H9 (cell line): ENCODE measurements at regions not wholly inside any gene's neighbourhood (a gene's known extent, or its start where the extent isn't known, plus 50 kb on each side); places are given as distances from the start of the nearest gene placed in this dataset.

Experiments
- DNase-seq: peaks from one replicate; pipeline ENCODE4 v3.0.0-alpha.2; 2017
- H2AFZ ChIP-seq: one replicate; pipeline ENCODE4 v1.6.1; 2013; ENCODE audit warnings: mild to moderate bottlenecking, low read length, control low read depth, moderate library complexity
- H2AK5ac ChIP-seq: 2 replicates; pipeline ENCODE4 v1.6.1; 2013; ENCODE audit warnings: low read length, control low read depth, mixed read lengths; ENCODE audit not compliant: insufficient read length
- H2BK120ac ChIP-seq: one replicate; pipeline ENCODE4 v1.6.1; 2013; ENCODE audit warnings: low read depth, mild to moderate bottlenecking, low read length, control low read depth, inconsistent platforms; ENCODE audit not compliant: poor library complexity, severe bottlenecking
- H2BK12ac ChIP-seq: 2 replicates; pipeline ENCODE4 v1.6.1; 2013; ENCODE audit warnings: low read length, control low read depth, mixed read lengths, low read depth; ENCODE audit not compliant: insufficient read length
- H2BK15ac ChIP-seq: 2 replicates; pipeline ENCODE4 v1.6.1; 2013; ENCODE audit warnings: low read depth, low read length, control low read depth
- H2BK20ac ChIP-seq: one replicate; pipeline ENCODE4 v1.6.1; 2013; ENCODE audit warnings: low read depth, mild to moderate bottlenecking, low read length, control low read depth, inconsistent platforms; ENCODE audit not compliant: poor library complexity, severe bottlenecking
- H2BK5ac ChIP-seq: 2 replicates; pipeline ENCODE4 v1.6.1; 2013; ENCODE audit warnings: low read length, control low read depth, mixed read lengths; ENCODE audit not compliant: insufficient read length
- H3K14ac ChIP-seq: 2 replicates; pipeline ENCODE4 v1.6.1; 2013; ENCODE audit warnings: low read length, control low read depth; ENCODE audit not compliant: insufficient read depth
- H3K18ac ChIP-seq: 2 replicates; pipeline ENCODE4 v1.6.1; 2013; ENCODE audit warnings: low read depth, mild to moderate bottlenecking, mixed read lengths, low read length, control low read depth; ENCODE audit not compliant: insufficient read length
- H3K23ac ChIP-seq: 2 replicates; pipeline ENCODE4 v1.6.1; 2013; ENCODE audit warnings: low read length, control low read depth, mixed read lengths, low read depth; ENCODE audit not compliant: insufficient read length
- H3K23me2 ChIP-seq: 2 replicates; pipeline ENCODE4 v1.6.1; 2013; ENCODE audit warnings: low read depth, mild to moderate bottlenecking, mixed read lengths, low read length, control low read depth; ENCODE audit not compliant: insufficient read length, poor library complexity, severe bottlenecking
- H3K27ac ChIP-seq: 2 replicates; pipeline ENCODE4 v1.5.1; 2013; ENCODE audit warnings: low read length, control low read depth, mixed read lengths, low read depth; ENCODE audit not compliant: insufficient read length
- H3K27me3 ChIP-seq: 2 replicates; pipeline ENCODE4 v1.6.1; 2013; ENCODE audit warnings: low read length, control low read depth, inconsistent platforms; ENCODE audit not compliant: insufficient read depth
- H3K4ac ChIP-seq: 2 replicates; pipeline ENCODE4 v1.6.1; 2013; ENCODE audit warnings: low read depth, mild to moderate bottlenecking, control low read depth, inconsistent platforms, low read length, moderate library complexity
- H3K4me1 ChIP-seq: 2 replicates; pipeline ENCODE4 v1.6.1; 2013; ENCODE audit warnings: low read length, control low read depth, inconsistent platforms; ENCODE audit not compliant: insufficient read depth
- H3K4me2 ChIP-seq: 2 replicates; pipeline ENCODE4 v1.6.1; 2013; ENCODE audit warnings: low read length, control low read depth, mixed read lengths; ENCODE audit not compliant: insufficient read length, insufficient read depth
- H3K56ac ChIP-seq: 2 replicates; pipeline ENCODE4 v1.6.1; 2013; ENCODE audit warnings: low read depth, mild to moderate bottlenecking, mixed read lengths, low read length, control low read depth; ENCODE audit not compliant: insufficient read length
- H3K79me1 ChIP-seq: 2 replicates; pipeline ENCODE4 v1.6.1; 2013; ENCODE audit warnings: low read depth, mild to moderate bottlenecking, moderate library complexity, low read length, control low read depth, inconsistent platforms; ENCODE audit not compliant: insufficient read depth, poor library complexity, severe bottlenecking
- H3K79me2 ChIP-seq: 2 replicates; pipeline ENCODE4 v1.6.1; 2013; ENCODE audit warnings: low read length, control low read depth, inconsistent platforms; ENCODE audit not compliant: insufficient read depth
- H3K9ac ChIP-seq: 2 replicates; pipeline ENCODE4 v1.6.1; 2013; ENCODE audit warnings: low read length, control low read depth, mixed read lengths; ENCODE audit not compliant: insufficient read length; ENCODE audit errors: extremely low read depth
- H3K9me3 ChIP-seq: one replicate; pipeline ENCODE4 v1.6.1; 2013; ENCODE audit warnings: low read depth, low read length, inconsistent platforms; ENCODE audit not compliant: control insufficient read depth
- H3T11ph ChIP-seq: one replicate; pipeline ENCODE4 v1.6.1; 2013; ENCODE audit warnings: mild to moderate bottlenecking, low read length, control low read depth, inconsistent platforms
- H4K20me1 ChIP-seq: one replicate; pipeline ENCODE4 v1.6.1; 2013; ENCODE audit not compliant: control insufficient read depth, insufficient read length, insufficient read depth
- H4K5ac ChIP-seq: 2 replicates; pipeline ENCODE4 v1.6.1; 2013; ENCODE audit warnings: low read depth, mild to moderate bottlenecking, mixed read lengths, low read length, control low read depth; ENCODE audit not compliant: insufficient read length
- H4K8ac ChIP-seq: replicated peaks from 2 replicates; pipeline ENCODE4 v1.6.1; 2013; ENCODE audit warnings: low read length, control low read depth, mixed read lengths, low read depth; ENCODE audit not compliant: insufficient read length
- H4K91ac ChIP-seq: 2 replicates; pipeline ENCODE4 v1.6.1; 2013; ENCODE audit warnings: low read depth, mild to moderate bottlenecking, moderate library complexity, mixed read lengths, low read length, control low read depth; ENCODE audit not compliant: insufficient read length
- H3K27ac Mint-ChIP-seq, 3 experiments: 2 replicates in 2 of 3; 3 replicates in 1 of 3; pipeline ENCODE4 v1.8.0; 2020 to 2021; ENCODE audit warnings: mixed read lengths in 3 of 3, mild to moderate bottlenecking in 1 of 3, moderate library complexity in 1 of 3
- H3K27me3 Mint-ChIP-seq: 2 replicates; pipeline ENCODE4 v1.8.0; 2021; ENCODE audit warnings: low read depth, mild to moderate bottlenecking, moderate library complexity, mixed read lengths
- H3K36me3 Mint-ChIP-seq, 3 experiments: 2 replicates in 2 of 3; 3 replicates in 1 of 3; pipeline ENCODE4 v1.8.0; 2020 to 2021; ENCODE audit warnings: low read depth in 3 of 3, mixed read lengths in 3 of 3; ENCODE audit not compliant: insufficient read depth in 1 of 3
- H3K4me1 Mint-ChIP-seq, 2 experiments: 2 replicates each; pipeline ENCODE4 v1.8.0; 2020; ENCODE audit warnings: mixed read lengths in 2 of 2
- H3K4me3 Mint-ChIP-seq, 2 experiments: 2 replicates in 1 of 2; 3 replicates in 1 of 2; pipeline ENCODE4 v1.8.0; 2020 to 2021; ENCODE audit warnings: mild to moderate bottlenecking in 2 of 2, mixed read lengths in 2 of 2, moderate library complexity in 1 of 2
- H3K9me3 Mint-ChIP-seq, 2 experiments: 2 replicates in 1 of 2; 3 replicates in 1 of 2; pipeline ENCODE4 v1.8.0; 2020; ENCODE audit warnings: mild to moderate bottlenecking in 2 of 2, mixed read lengths in 2 of 2, moderate library complexity in 1 of 2
- WGBS: extraction: QIAGEN DNeasy Blood & Tissue Kit; methylation state at CpG from one replicate; pipeline ENCODE4 v1.1.7; 2013; ENCODE audit warnings: missing lambda C conversion rate, low lambda C conversion rate, mixed read lengths; ENCODE audit not compliant: insufficient read length; ENCODE audit errors: extremely low coverage; 5-methylcytosine and 5-hydroxymethylcytosine counted together
- TF ChIP-seq, protein P1 (sequence below): fragments of 200-600 bp; sonication (generic); conservative IDR thresholded peaks from 3 replicates; pipeline ENCODE4 v1.8.0; 2021; ENCODE audit warnings: antibody characterized with exemption, mild to moderate bottlenecking

DNA sequence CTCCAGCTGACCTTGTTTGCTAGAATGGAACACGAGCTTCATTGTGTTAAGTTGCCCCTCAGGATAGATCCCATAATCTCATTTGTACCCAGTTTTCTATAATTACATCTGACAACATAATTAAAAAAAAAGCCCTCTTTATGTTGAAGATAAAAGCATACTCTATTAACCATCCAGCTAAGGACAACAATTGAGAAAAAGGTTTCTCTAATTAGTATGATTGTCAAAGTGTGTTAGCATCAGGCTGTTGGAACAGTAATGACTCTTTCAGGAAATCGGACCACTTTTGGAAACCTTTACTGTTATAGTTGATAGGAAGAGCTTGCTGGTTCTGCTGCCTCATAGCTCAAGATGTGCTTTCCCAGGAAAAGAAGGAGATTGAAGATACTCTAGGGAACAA lies 172.6 kb downstream of the FHIP1A start:
- Histone ChIP-seq H3K23me2 (no peaks in the 10 kb centered on the region), H3K23ac (no peak overlapping the region), H4K91ac (no peak overlapping the region), H3K4ac (no peak overlapping the region), H2BK15ac (no peak overlapping the region), H3K9me3 (no peaks in the 10 kb centered on the region), H3K4me1 (no peaks in the 10 kb centered on the region), H3K79me2 (peaks cover 4% of the 10 kb centered on the region; the same call in 1 of the 2 replicates), H3K14ac (no peak overlapping the region), H4K20me1 (no peaks in the 10 kb centered on the region), H3K56ac (no peak overlapping the region), H4K8ac (no peak overlapping the region), H3K18ac (no peak overlapping the region), H4K5ac (no peak overlapping the region), H3K79me1 (peaks cover 4% of the 10 kb centered on the region), H3K27me3 (no peaks in the 10 kb centered on the region), H3K27ac (no peak overlapping the region), H2AK5ac (no peak overlapping the region), H2BK5ac (no peak overlapping the region), H2BK120ac (no peak overlapping the region), H3T11ph (no peak overlapping the region), H2BK12ac (no peak overlapping the region), H2BK20ac (no peak overlapping the region), H3K9ac (no peak overlapping the region), H3K4me2 (no peak overlapping the region), H2AFZ (no peak overlapping the region)
- H3K4me3 Mint-ChIP-seq, result no peak overlapping the region
- H3K4me1 Mint-ChIP-seq, result no peaks in the 10 kb centered on the region
- H3K36me3 Mint-ChIP-seq, result peaks cover 6 to 10% (median 8%) of the 10 kb centered on the region in 3 experiments; a peak in 6 of 7 replicates
- H3K27ac Mint-ChIP-seq, result 0 out of 7 replicates have a peak overlapping the region, but pooled peaks of 1 of the 3 experiments have one; percentile 14
- no CpG with 5 or more reads among the region's 2 CpGs for WGBS
- DNase-seq, result no peak
- H3K27me3 Mint-ChIP-seq, result no peaks in the 10 kb centered on the region
- TF ChIP-seq, protein P1, sequence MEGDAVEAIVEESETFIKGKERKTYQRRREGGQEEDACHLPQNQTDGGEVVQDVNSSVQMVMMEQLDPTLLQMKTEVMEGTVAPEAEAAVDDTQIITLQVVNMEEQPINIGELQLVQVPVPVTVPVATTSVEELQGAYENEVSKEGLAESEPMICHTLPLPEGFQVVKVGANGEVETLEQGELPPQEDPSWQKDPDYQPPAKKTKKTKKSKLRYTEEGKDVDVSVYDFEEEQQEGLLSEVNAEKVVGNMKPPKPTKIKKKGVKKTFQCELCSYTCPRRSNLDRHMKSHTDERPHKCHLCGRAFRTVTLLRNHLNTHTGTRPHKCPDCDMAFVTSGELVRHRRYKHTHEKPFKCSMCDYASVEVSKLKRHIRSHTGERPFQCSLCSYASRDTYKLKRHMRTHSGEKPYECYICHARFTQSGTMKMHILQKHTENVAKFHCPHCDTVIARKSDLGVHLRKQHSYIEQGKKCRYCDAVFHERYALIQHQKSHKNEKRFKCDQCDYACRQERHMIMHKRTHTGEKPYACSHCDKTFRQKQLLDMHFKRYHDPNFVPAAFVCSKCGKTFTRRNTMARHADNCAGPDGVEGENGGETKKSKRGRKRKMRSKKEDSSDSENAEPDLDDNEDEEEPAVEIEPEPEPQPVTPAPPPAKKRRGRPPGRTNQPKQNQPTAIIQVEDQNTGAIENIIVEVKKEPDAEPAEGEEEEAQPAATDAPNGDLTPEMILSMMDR, result no peak
- H3K9me3 Mint-ChIP-seq, result no peaks in the 10 kb centered on the region
